Lower lobe of right lung (tissue), 2 donors: ENCODE measurements at regions not wholly inside any gene's neighbourhood (a gene's known extent, or its start where the extent isn't known, plus 50 kb on each side); places are given as distances from the start of the nearest gene placed in this dataset.

ENCODE experiments used
- ATAC-seq, 2 donors: fragments of 200-7000 bp; cut with Tn5 transposase; one replicate each; pipeline ENCODE4 v1.9.1; 2020 to 2022; ENCODE audit warnings: mild to moderate bottlenecking in 2 of 2, moderate library complexity in 2 of 2
- DNase-seq: peaks from one replicate; pipeline ENCODE4 v3.0.0-alpha.2; 2020
- H3K27ac ChIP-seq: fragments of 200-600 bp; one replicate; pipeline ENCODE4 v1.8.0; 2022
- H3K27me3 ChIP-seq: fragments of 200-600 bp; one replicate; pipeline ENCODE4 v1.8.0; 2022; ENCODE audit warnings: low read depth
- H3K36me3 ChIP-seq: fragments of 200-600 bp; one replicate; pipeline ENCODE4 v1.8.0; 2022; ENCODE audit warnings: mild to moderate bottlenecking
- H3K4me1 ChIP-seq: fragments of 200-600 bp; one replicate; pipeline ENCODE4 v1.8.0; 2022
- H3K4me3 ChIP-seq: fragments of 200-600 bp; one replicate; pipeline ENCODE4 v1.8.0; 2022; ENCODE audit warnings: mild to moderate bottlenecking
- H3K9me3 ChIP-seq: fragments of 200-600 bp; one replicate; pipeline ENCODE4 v1.8.0; 2022
- intact Hi-C: fragments of 100-400 bp; cut with DNase I; formaldehyde crosslinking; loops from one replicate; pipeline ENCODE4 v1.11.0; 2022
- TF ChIP-seq, protein P1 (sequence below): fragments of 200-600 bp; IDR thresholded peaks from one replicate; pipeline ENCODE4 v1.8.0; 2022; ENCODE audit warnings: antibody characterized with exemption, mild to moderate bottlenecking
- donor health status: DM: no; HTN: yes; CAD: no; lungs with severe emphysema.

DNA sequence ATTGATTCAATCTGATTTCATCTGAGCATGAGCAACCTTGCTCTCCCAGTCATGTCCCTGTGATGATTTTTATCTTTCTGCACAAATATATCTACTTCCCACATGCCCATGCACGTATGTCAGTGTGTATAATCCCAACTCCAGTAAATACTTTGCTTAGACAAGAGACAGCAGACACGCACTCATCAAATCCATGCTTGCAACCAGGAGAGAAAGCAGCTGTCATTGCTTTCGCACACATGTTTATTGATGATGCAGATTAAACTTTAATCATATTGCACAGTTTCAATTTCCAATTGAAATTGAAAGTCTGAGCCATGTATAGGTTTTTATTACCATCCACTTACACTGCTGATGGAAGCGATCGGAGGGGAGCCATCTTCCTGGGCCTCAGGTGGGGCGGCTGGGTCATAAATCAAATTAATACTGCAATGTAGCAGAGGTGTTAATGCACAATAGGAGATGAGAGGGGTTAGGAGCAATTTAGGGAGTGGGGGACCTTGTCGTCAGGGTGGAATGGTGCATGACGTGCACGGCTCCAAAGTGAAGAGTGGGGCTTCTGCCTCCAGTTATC, 68.6 kb upstream of the SRRM4 start:
- DNase-seq (no peak), ATAC-seq (no peak)
- TF ChIP-seq, protein P1, sequence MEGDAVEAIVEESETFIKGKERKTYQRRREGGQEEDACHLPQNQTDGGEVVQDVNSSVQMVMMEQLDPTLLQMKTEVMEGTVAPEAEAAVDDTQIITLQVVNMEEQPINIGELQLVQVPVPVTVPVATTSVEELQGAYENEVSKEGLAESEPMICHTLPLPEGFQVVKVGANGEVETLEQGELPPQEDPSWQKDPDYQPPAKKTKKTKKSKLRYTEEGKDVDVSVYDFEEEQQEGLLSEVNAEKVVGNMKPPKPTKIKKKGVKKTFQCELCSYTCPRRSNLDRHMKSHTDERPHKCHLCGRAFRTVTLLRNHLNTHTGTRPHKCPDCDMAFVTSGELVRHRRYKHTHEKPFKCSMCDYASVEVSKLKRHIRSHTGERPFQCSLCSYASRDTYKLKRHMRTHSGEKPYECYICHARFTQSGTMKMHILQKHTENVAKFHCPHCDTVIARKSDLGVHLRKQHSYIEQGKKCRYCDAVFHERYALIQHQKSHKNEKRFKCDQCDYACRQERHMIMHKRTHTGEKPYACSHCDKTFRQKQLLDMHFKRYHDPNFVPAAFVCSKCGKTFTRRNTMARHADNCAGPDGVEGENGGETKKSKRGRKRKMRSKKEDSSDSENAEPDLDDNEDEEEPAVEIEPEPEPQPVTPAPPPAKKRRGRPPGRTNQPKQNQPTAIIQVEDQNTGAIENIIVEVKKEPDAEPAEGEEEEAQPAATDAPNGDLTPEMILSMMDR: no peak
- Histone ChIP-seq H3K36me3 (no peaks in the 10 kb centered on the region), H3K27me3 (peaks cover 6% of the 10 kb centered on the region), H3K9me3 (no peaks in the 10 kb centered on the region), H3K4me1 (no peaks in the 10 kb centered on the region), H3K4me3 (no peak overlapping the region), H3K27ac (no peak overlapping the region)
- intact Hi-C loops: no loop called here

DNA sequence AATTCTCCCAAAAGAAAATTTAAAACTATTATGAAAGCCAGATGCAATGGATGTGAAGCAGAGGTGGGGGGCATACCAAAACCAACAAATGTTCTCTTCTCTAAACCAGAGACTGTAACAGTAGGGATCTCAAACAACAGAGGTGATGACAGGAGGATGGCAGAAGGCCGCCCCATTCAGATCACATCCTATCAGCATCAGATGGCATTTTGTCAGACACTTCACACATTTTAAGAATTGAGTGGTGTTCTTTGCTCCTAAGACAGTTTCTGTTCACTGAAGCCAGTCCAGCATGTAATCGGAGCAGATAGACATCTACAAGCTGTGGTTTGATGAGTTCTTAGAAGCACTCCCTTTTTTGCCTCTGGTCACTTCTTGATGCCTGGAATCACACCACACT, 59.6 kb upstream of the SRRM4 start:
- intact Hi-C loops: no loop called here
- H3K4me1 ChIP-seq: no peaks in the 10 kb centered on the region
- TF ChIP-seq, protein P1: no peak
- H3K9me3 ChIP-seq: no peaks in the 10 kb centered on the region
- no peak overlapping the region for H3K27ac ChIP-seq
- DNase-seq (no peak), ATAC-seq (no peak)
- H3K36me3 ChIP-seq: no peaks in the 10 kb centered on the region
- H3K27me3 ChIP-seq: peaks cover 8% of the 10 kb centered on the region
- H3K4me3 ChIP-seq: no peak overlapping the region

DNA sequence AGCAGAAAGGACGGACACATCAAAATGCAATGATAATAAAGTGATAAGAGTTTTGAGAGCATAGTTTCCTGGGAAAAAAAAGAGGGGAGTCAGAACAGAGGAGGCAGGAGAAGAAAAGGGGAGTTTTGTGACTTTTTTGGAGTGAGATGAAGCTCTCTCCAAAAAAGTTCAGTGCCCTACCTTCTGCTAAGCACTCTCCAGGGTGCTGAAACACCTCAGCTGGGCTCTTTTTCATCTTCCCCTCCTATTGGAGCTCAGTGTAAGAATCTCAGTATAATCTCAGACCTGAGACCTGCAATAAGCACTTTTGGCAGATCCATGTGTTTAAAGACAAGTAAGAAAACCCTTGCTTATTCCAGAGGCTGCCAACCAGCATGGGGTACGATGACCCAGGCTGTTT, 58.9 kb upstream of the SRRM4 start:
- H3K4me3 ChIP-seq: no peak overlapping the region
- H3K4me1 ChIP-seq: no peaks in the 10 kb centered on the region
- no peak for DNase-seq
- peaks cover 8% of the 10 kb centered on the region for H3K27me3 ChIP-seq
- intact Hi-C loops: no loop called here
- TF ChIP-seq, protein P1: no peak
- no peaks in the 10 kb centered on the region for H3K9me3 ChIP-seq
- no peak overlapping the region for H3K27ac ChIP-seq
- no peak for ATAC-seq
- no peaks in the 10 kb centered on the region for H3K36me3 ChIP-seq

DNA sequence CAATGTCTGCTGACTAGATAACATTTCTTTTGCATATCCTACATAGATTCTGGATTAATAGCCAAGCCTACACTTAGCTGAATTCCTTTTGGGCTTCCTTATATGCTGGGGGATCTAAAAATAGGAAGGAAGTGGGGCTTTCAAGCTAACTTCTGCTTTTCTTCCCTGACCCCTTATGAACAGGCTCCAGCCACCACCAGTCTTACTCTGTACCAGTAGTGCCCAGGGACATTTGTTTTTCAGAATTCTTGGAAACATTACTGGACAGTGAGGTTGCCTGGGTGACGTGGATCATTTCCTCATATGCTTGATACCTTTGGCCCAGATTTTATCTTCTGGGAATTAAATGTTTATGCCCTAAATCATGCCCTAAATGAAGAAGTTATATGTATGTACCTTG, 55.9 kb upstream of the SRRM4 start:
- H3K4me1 ChIP-seq: no peaks in the 10 kb centered on the region
- intact Hi-C loops: no loop called here
- peak; percentile 84 for ATAC-seq

DNA sequence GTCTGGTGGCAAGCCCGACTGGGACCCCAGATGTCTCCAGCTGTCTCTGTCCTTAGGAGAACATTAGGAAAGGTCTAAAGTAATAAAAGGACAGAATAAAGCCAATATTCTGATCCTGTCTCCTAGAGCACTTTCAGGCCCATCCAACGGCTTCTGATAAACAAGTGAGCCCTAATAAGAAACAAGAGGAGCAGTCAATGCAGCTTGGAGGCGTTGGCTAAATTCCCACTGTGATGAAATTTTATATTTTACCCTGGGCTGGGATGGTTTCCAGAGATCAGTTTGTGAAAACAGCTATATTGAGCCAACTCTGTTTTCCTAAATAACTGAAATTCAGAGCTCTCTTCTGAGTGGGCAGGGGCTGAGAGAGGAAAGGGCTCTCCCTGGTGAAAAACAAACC, 55.5 kb upstream of the SRRM4 start:
- ATAC-seq: peak; percentile 21 to 31
- TF ChIP-seq, protein P1: no peak
- intact Hi-C loops: no loop called here
- Histone ChIP-seq H3K4me3 (no peak overlapping the region), H3K27ac (no peak overlapping the region), H3K4me1 (no peaks in the 10 kb centered on the region), H3K9me3 (no peaks in the 10 kb centered on the region), H3K36me3 (no peaks in the 10 kb centered on the region), H3K27me3 (peaks cover 5% of the 10 kb centered on the region)
- no peak for DNase-seq

More for the DNA sequence above, 55.9 kb upstream of the SRRM4 start:
- no peaks in the 10 kb centered on the region for H3K9me3 ChIP-seq
- TF ChIP-seq, protein P1: no peak
- DNase-seq: no peak
- H3K27ac ChIP-seq: no peak overlapping the region
- H3K36me3 ChIP-seq: no peaks in the 10 kb centered on the region
- H3K27me3 ChIP-seq: peaks cover 5% of the 10 kb centered on the region
- H3K4me3 ChIP-seq: no peak overlapping the region
